Spleen (tissue), 7 donors: ENCODE measurements at regions not wholly inside any gene's neighbourhood (a gene's known extent, or its start where the extent isn't known, plus 50 kb on each side); places are given as distances from the start of the nearest gene placed in this dataset.
"Not testable (repeated sequence)": the region's sequence is repeated elsewhere in the genome, so short reads cannot be mapped to it uniquely, and the experiment has no call there.

Experiments
- CTCF ChIP-seq, 11 experiments: fragments of 200-600 bp in 7 of 11; fragments of 450-650 bp in 4 of 11; sonication (generic) in 4 of 11; IDR thresholded peaks in 8 of 11; conservative IDR thresholded peaks in 3 of 11; 1 replicate in 7 of 11; 2 replicates in 4 of 11; pipeline versions ENCODE4 v1.4.0 to v1.8.0; 2016 to 2021; ENCODE audit warnings: antibody characterized with exemption in 11 of 11, inconsistent platforms in 4 of 11, mild to moderate bottlenecking in 1 of 11
- POLR2AphosphoS5 ChIP-seq, 3 donors: sonication (generic); formaldehyde crosslinking; IDR thresholded peaks; one replicate each; pipeline ENCODE4 v1.5.1; 2017; ENCODE audit warnings: antibody characterized with exemption in 3 of 3
- donor health status: DM: no; HTN: no; CAD: no; lungs with moderate emphysema.
- donor health status: DM: no; HTN: no; CAD: no.
- donor health status: DM: no; HTN: no; CAD: no.

DNA sequence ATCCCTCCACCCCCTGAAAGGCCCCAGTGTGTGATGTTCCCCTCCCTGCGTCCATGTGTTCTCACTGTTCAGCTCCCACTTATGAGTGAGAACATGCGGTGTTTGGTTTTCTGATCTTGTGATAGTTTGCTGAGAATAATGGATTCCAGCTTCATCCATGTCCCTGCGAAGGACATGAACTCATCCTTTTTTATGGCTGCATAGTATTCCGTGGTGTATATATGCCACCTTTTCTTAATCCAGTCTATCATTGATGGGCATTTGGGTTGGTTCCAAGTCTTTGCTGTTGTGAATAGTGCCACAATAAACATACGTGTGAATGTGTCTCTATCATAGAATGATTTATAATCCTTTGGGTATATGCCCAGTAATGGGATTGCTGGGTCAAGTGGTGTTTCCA lies 55.8 kb upstream of the IRX2 start:
- not testable (repeated sequence) for TF ChIP-seq CTCF (IDR thresholded peaks at IDR 0.05 in 8 of 11, conservative IDR thresholded peaks at IDR 0.05 in 3 of 11); POLR2AphosphoS5 (IDR thresholded peaks at IDR 0.05)
